ENCODE measurements at regions not wholly inside any gene's neighbourhood (a gene's known extent, or its start where the extent isn't known, plus 50 kb on each side); places are given as distances from the start of the nearest gene placed in this dataset.

GRCh38 chr5:8417316-8418048 lies 548.5 kb downstream of the MTRR start:
- no peak for TF ChIP-seq CTCF (IDR thresholded peaks at IDR 0.05)
- no peak for TF ChIP-seq MEF2A (IDR thresholded peaks at IDR 0.05; ENCODE audit: borderline replicate concordance, low read depth)
- no peak for TF ChIP-seq MAX (IDR thresholded peaks at IDR 0.05; ENCODE audit: low read depth)
- TF ChIP-seq YY1 (IDR thresholded peaks at IDR 0.05; ENCODE audit: low read depth): no peak
- TF ChIP-seq REST (IDR thresholded peaks at IDR 0.05; ENCODE audit: low read depth, low read length): no peak
- no peak for TF ChIP-seq SMC3 (IDR thresholded peaks at IDR 0.05; ENCODE audit: low read depth, low read length)
- TF ChIP-seq POLR2AphosphoS5 (IDR thresholded peaks at IDR 0.05; ENCODE audit: low read depth, low read length): no peak
- TF ChIP-seq CHD2 (IDR thresholded peaks at IDR 0.05; ENCODE audit: low read length, partially characterized antibody): no peak
- no peak for TF ChIP-seq USF2 (IDR thresholded peaks at IDR 0.05; ENCODE audit: borderline replicate concordance, low read depth, low read length)
- no peak for TF ChIP-seq EZH2phosphoT487 (IDR thresholded peaks at IDR 0.05; ENCODE audit: borderline replicate concordance, low read depth)
- no peak for TF ChIP-seq FOXM1 (IDR thresholded peaks at IDR 0.05; ENCODE audit: low read depth)
- no peak for TF ChIP-seq MXI1 (IDR thresholded peaks at IDR 0.05; ENCODE audit: low read depth, low read length)
- TF ChIP-seq JUND (IDR thresholded peaks at IDR 0.05): no peak
- no peak for TF ChIP-seq RFX5 (IDR thresholded peaks at IDR 0.05; ENCODE audit: low read length)

Data from SK-N-SH (cell line).